ENCODE measurements at regions not wholly inside any gene's neighbourhood (a gene's known extent, or its start where the extent isn't known, plus 50 kb on each side); places are given as distances from the start of the nearest gene placed in this dataset.
A peak's percentile ranks its signal among the peaks of the same experiment; 100 is the strongest.

GRCh38 chr7:85774986-85775385 lies 588.1 kb upstream of the SEMA3D start:
- H3K4me3 ChIP-seq, result no peak overlapping the region
- H3K36me3 ChIP-seq, result no peaks in the 10 kb centered on the region
- H3K27me3 ChIP-seq, result no peaks in the 10 kb centered on the region
- no peaks in the 10 kb centered on the region for H3K9me3 ChIP-seq
- DNase-seq (ENCODE audit: low spot score in 2 of 2), result no peak
- no peaks in the 10 kb centered on the region for H3K4me1 ChIP-seq
- intact Hi-C loops (cut with DNase I; ENCODE audit: low total_unique reads), result no loop called here
- H3K27ac ChIP-seq, result no peak overlapping the region
- TF ChIP-seq POLR2AphosphoS5 (IDR thresholded peaks at IDR 0.05) (peak in 1 of 3 donors; percentile 62), POLR2A (IDR thresholded peaks at IDR 0.05) (no peak)

GRCh38 chr7:85773116-85773728 lies 586.4 kb upstream of the SEMA3D start:
- Histone ChIP-seq H3K27ac (no peak overlapping the region), H3K4me1 (no peaks in the 10 kb centered on the region), H3K27me3 (no peaks in the 10 kb centered on the region), H3K36me3 (no peaks in the 10 kb centered on the region), H3K4me3 (peak overlapping the region in 1 of 3 donors; percentile 3), H3K9me3 (no peaks in the 10 kb centered on the region)
- intact Hi-C loops (cut with DNase I; ENCODE audit: low total_unique reads), result no loop called here
- DNase-seq (ENCODE audit: low spot score in 2 of 2), result no peak
- TF ChIP-seq POLR2AphosphoS5 (IDR thresholded peaks at IDR 0.05) (no peak), POLR2A (IDR thresholded peaks at IDR 0.05) (no peak), CTCF (IDR thresholded peaks at IDR 0.05) (no peak)

GRCh38 chr7:85771516-85771915 lies 584.7 kb upstream of the SEMA3D start:
- no peak overlapping the region for H3K4me3 ChIP-seq
- H3K9me3 ChIP-seq, result no peaks in the 10 kb centered on the region
- no peaks in the 10 kb centered on the region for H3K4me1 ChIP-seq
- H3K27me3 ChIP-seq, result no peaks in the 10 kb centered on the region
- TF ChIP-seq POLR2A (IDR thresholded peaks at IDR 0.05), result no peak
- TF ChIP-seq CTCF (IDR thresholded peaks at IDR 0.05), result no peak
- no peak for TF ChIP-seq POLR2AphosphoS5 (IDR thresholded peaks at IDR 0.05)
- H3K36me3 ChIP-seq, result no peaks in the 10 kb centered on the region
- intact Hi-C loops (cut with DNase I; ENCODE audit: low total_unique reads), result no loop called here
- H3K27ac ChIP-seq, result no peak overlapping the region
- no peak for DNase-seq (ENCODE audit: low spot score in 2 of 2)

GRCh38 chr7:85770332-85770731 lies 583.5 kb upstream of the SEMA3D start:
- Histone ChIP-seq H3K27me3 (no peaks in the 10 kb centered on the region), H3K4me3 (peak overlapping the region in 1 of 3 donors; percentile 0), H3K36me3 (no peaks in the 10 kb centered on the region), H3K27ac (no peak overlapping the region), H3K9me3 (no peaks in the 10 kb centered on the region), H3K4me1 (no peaks in the 10 kb centered on the region)
- intact Hi-C loops (cut with DNase I; ENCODE audit: low total_unique reads), result no loop called here
- TF ChIP-seq POLR2AphosphoS5 (IDR thresholded peaks at IDR 0.05) (no peak), POLR2A (IDR thresholded peaks at IDR 0.05) (no peak), CTCF (IDR thresholded peaks at IDR 0.05) (no peak)
- no peak for DNase-seq (ENCODE audit: low spot score in 2 of 2)

GRCh38 chr7:85765698-85766298 lies 578.9 kb upstream of the SEMA3D start:
- intact Hi-C loops (cut with DNase I; ENCODE audit: low total_unique reads), result no loop called here

More at GRCh38 chr7:85765698-85766298, 578.9 kb upstream of the SEMA3D start:
- H3K27ac ChIP-seq, result no peak overlapping the region
- no peaks in the 10 kb centered on the region for H3K27me3 ChIP-seq
- DNase-seq (ENCODE audit: low spot score in 2 of 2), result no peak
- H3K9me3 ChIP-seq, result no peaks in the 10 kb centered on the region
- H3K4me1 ChIP-seq, result no peaks in the 10 kb centered on the region
- H3K4me3 ChIP-seq, result no peak overlapping the region
- TF ChIP-seq CTCF (IDR thresholded peaks at IDR 0.05), result no peak
- no peak for TF ChIP-seq POLR2A (IDR thresholded peaks at IDR 0.05)
- TF ChIP-seq POLR2AphosphoS5 (IDR thresholded peaks at IDR 0.05), result no peak
- no peaks in the 10 kb centered on the region for H3K36me3 ChIP-seq

Measured in breast epithelium (tissue), 4 donors.